ENCODE measurements at regions not wholly inside any gene's neighbourhood (a gene's known extent, or its start where the extent isn't known, plus 50 kb on each side); places are given as distances from the start of the nearest gene placed in this dataset.
A peak's percentile ranks its signal among the peaks of the same experiment; 100 is the strongest.

- no peaks in the 10 kb centered on the region for H3K36me3 Mint-ChIP-seq
- H3K27ac Mint-ChIP-seq: peak overlapping the region in 4 of 8 donors; percentile 7 to 76 (median 44)
- H3K4me1 Mint-ChIP-seq: peaks cover 4 to 13% (median 13%) of the 10 kb centered on the region in 3 donors
- Histone ChIP-seq H3K4me3 (ENCODE audit: low read length) (no peak overlapping the region), H3K27ac (ENCODE audit: low read depth, low read length) (no peak overlapping the region), H3K36me3 (ENCODE audit: insufficient read depth, low read length) (no peaks in the 10 kb centered on the region), H3K27me3 (ENCODE audit: insufficient read depth, low read length, poor library complexity, severe bottlenecking) (no peaks in the 10 kb centered on the region), H3K9me3 (ENCODE audit: low read length) (no peaks in the 10 kb centered on the region), H3K4me1 (ENCODE audit: insufficient read depth, low read length) (peaks cover 5% of the 10 kb centered on the region)
- peaks cover 6 to 18% of the 10 kb centered on the region in 2 donors for H3K27me3 Mint-ChIP-seq
- POLR2A ChIA-PET: interaction anchor here (0.5 to 0.6 kb wide), 2 partner anchors 59 to 375 kb away, joined by 3 read pairs; no protein-coding TSS in a partner anchor
- H3K4me3 Mint-ChIP-seq: no peak overlapping the region
- peak in 2 of 5 donors; percentile 55 to 64 for DNase-seq
- no peaks in the 10 kb centered on the region for H3K9me3 Mint-ChIP-seq
- CTCF ChIA-PET: interaction anchor here (0.9 to 4.6 kb wide), 21 partner anchors 10 to 575 kb away, joined by 3 to 25 read pairs (median 4); partner anchors contain the start of gene FOXB1
These were observed 62.7 kb upstream of the BNIP2 start for GRCh38 chr15:59751552-59752413.

- Histone ChIP-seq H3K36me3 (ENCODE audit: insufficient read depth, low read length) (no peaks in the 10 kb centered on the region), H3K9me3 (ENCODE audit: low read length) (peaks cover 10% of the 10 kb centered on the region), H3K4me1 (ENCODE audit: insufficient read depth, low read length) (no peaks in the 10 kb centered on the region), H3K4me3 (ENCODE audit: low read length) (no peak overlapping the region), H3K27ac (ENCODE audit: low read depth, low read length) (no peak overlapping the region), H3K27me3 (ENCODE audit: insufficient read depth, low read length, poor library complexity, severe bottlenecking) (no peaks in the 10 kb centered on the region)
- ChIA-PET CTCF (interaction anchor here (1.1 kb wide), 1 partner anchor 171 kb away, joined by 3 read pairs; no protein-coding TSS in a partner anchor), POLR2A (no interaction called here)
- DNase-seq: no peak
- no peaks in the 10 kb centered on the region for H3K36me3 Mint-ChIP-seq
- no peak overlapping the region for H3K4me3 Mint-ChIP-seq
- peaks cover under 1 to 3% (median 1%) of the 10 kb centered on the region in 3 donors for H3K4me1 Mint-ChIP-seq
- peaks cover 17 to 56% of the 10 kb centered on the region in 2 donors for H3K27me3 Mint-ChIP-seq
- H3K9me3 Mint-ChIP-seq: peaks cover 4 to 11% (median 8%) of the 10 kb centered on the region in 5 donors
- no peak overlapping the region for H3K27ac Mint-ChIP-seq
These were observed 57.7 kb upstream of the BNIP2 start for GRCh38 chr15:59746777-59747176.

DNA sequence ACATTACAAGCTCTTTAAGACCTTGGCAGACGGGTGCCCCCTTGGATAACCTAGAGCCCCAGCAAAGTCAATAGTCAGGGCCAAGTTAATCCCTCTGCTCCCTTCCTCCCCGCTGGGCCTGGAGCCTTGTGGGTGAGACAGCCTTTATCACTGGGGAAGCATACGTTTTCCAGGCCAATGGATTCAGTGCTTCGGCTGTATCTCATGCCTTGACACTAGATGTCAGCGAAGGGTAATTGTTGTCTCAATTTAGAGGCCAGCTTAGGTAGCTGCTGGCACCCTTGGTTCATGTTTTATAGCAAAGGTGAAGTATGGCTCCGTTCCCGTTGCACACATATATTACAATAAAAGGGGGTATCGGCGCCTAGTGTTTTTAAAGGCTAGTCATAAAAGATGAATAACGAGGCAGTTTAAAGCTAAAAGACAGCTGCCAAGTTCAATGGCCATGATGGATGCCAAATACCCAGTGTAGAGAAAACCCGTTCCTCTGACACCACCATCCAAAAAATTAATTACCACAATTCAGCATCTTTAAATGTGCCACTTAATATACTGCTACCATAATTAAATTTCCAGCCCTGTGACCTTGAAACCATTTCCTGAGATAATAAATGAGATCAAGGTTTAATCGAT is 52.3 kb upstream of the BNIP2 start:
- Mint-ChIP-seq H3K9me3 (peaks cover 4 to 11% (median 8%) of the 10 kb centered on the region in 5 donors), H3K27me3 (peaks cover 22 to 46% of the 10 kb centered on the region in 2 donors), H3K27ac (no peak overlapping the region), H3K4me3 (no peak overlapping the region), H3K4me1 (no peaks in the 10 kb centered on the region), H3K36me3 (no peaks in the 10 kb centered on the region)
- no peaks in the 10 kb centered on the region for H3K4me1 ChIP-seq (ENCODE audit: insufficient read depth, low read length)
- no peak overlapping the region for H3K4me3 ChIP-seq (ENCODE audit: low read length)
- no peak for DNase-seq
- H3K9me3 ChIP-seq (ENCODE audit: low read length): peaks cover 10% of the 10 kb centered on the region
- POLR2A ChIA-PET: no interaction called here
- H3K36me3 ChIP-seq (ENCODE audit: insufficient read depth, low read length): no peaks in the 10 kb centered on the region
- no peak overlapping the region for H3K27ac ChIP-seq (ENCODE audit: low read depth, low read length)
- CTCF ChIA-PET: interaction anchor here (1.4 to 4.8 kb wide), 2 partner anchors 11 to 244 kb away, joined by 4 to 20 read pairs; no protein-coding TSS in a partner anchor
- no peaks in the 10 kb centered on the region for H3K27me3 ChIP-seq (ENCODE audit: insufficient read depth, low read length, poor library complexity, severe bottlenecking)

GRCh38 chr15:59739557-59740186 is 50.6 kb upstream of the BNIP2 start:
- ChIA-PET CTCF (interaction anchor here (4.8 kb wide), 1 partner anchor 13 kb away, joined by 20 read pairs; no protein-coding TSS in a partner anchor), POLR2A (no interaction called here)
- Mint-ChIP-seq H3K9me3 (peaks cover 4 to 11% (median 8%) of the 10 kb centered on the region in 5 donors), H3K4me1 (no peaks in the 10 kb centered on the region), H3K27me3 (peaks cover 17 to 37% of the 10 kb centered on the region in 2 donors), H3K36me3 (no peaks in the 10 kb centered on the region), H3K27ac (no peak overlapping the region), H3K4me3 (no peak overlapping the region)
- Histone ChIP-seq H3K4me3 (ENCODE audit: low read length) (no peak overlapping the region), H3K27me3 (ENCODE audit: insufficient read depth, low read length, poor library complexity, severe bottlenecking) (no peaks in the 10 kb centered on the region), H3K4me1 (ENCODE audit: insufficient read depth, low read length) (no peaks in the 10 kb centered on the region), H3K27ac (ENCODE audit: low read depth, low read length) (no peak overlapping the region), H3K36me3 (ENCODE audit: insufficient read depth, low read length) (no peaks in the 10 kb centered on the region), H3K9me3 (ENCODE audit: low read length) (peaks cover 10% of the 10 kb centered on the region)
- no peak for DNase-seq
